Activated naive CD4-positive, alpha-beta T cell (primary cell): ENCODE measurements at regions not wholly inside any gene's neighbourhood (a gene's known extent, or its start where the extent isn't known, plus 50 kb on each side); places are given as distances from the start of the nearest gene placed in this dataset.

ENCODE experiments used
- DNase-seq, 4 experiments: peaks; one replicate each; lab custom pipeline; 2025; lab: John Stamatoyannopoulos, UW

- DNase-seq: no peak
Observed at GRCh38 chr9:1490341-1491232, 440.4 kb downstream of the DMRT2 start.

DNA sequence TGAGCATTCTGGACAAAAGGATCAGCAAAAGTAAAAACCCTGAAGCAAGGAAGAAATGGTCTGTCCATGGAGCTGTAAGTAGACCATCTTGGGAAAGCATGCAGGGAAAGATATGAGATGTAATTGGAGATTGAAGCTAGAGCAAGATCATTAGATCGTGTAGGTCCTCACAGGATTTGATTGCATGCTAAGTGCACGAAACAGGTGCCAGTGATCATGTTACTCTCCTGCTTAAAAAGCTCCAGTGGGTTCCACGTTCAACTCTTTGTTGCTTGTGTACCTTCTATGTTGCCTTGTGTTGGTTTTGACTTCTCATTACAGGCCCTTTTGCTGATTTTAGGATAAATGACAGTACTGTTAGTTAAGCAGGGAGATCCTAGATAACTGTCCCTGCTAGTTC, 442.0 kb downstream of the DMRT2 start:
- DNase-seq: no peak

GRCh38 chr9:1495282-1496030, 445.3 kb downstream of the DMRT2 start:
- DNase-seq: no peak

- DNase-seq: no peak
Observed at GRCh38 chr9:1505489-1505888, 455.3 kb downstream of the DMRT2 start.

DNA sequence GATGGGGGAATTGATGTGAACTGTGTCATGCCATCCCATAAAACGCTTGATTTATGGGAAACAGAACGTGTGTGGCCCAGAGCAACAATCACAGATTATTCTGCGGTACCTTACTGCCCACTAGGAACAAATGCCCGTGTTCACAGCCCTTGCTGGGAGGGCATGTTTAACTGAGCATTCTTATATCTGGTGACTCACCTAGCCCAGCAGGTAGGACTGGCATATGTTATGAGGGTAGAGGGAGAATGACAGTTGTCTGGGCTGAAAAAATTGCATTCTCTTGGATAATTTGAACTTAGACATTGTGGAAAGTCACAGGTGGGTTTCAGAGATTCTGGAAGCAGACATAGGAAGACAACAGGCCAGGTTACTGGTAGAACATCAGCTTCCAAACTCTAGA, 460.6 kb downstream of the DMRT2 start:
- DNase-seq: no peak

DNA sequence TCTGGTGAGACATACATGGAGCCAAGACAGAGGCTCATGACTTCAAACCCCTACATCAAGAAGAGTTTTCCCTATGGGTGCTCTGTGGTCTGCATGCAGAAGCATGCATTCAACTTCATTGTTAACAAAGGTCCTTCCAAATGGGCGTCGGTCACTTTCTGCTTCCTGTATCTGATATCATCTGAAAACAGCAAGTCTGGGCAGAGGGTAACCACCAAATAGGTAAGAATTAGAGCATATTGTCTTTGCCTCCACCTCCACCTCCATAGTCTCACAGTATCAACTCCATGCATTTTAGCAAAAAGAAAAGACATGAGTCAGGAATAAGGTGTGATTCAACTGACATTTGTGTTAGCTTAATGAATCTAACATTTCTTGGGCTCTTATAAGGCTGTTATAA, 462.9 kb downstream of the DMRT2 start:
- no peak for DNase-seq

- no peak for DNase-seq
Observed at GRCh38 chr9:1514250-1514649, 464.1 kb downstream of the DMRT2 start.

- no peak for DNase-seq
Observed at GRCh38 chr9:1514776-1515363, 464.7 kb downstream of the DMRT2 start.

DNA sequence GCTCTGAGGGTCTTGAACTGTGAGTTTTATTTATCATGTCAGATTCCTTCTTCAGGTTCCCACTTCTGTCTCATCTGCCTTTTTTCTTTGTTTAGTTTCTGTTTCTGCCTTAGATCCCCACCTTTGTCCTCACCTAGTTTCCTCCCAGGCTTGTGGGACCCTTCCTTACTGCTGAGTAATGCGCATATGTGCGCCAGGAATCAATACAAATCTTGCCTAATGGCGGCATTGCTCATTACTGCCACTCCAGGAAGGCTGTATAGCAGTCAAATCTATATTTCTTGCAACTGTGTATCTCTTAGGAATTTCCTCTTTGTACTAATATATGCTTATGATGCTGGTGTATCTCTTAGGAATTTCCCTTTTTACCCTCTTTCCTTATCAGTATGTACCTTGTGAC, 465.4 kb downstream of the DMRT2 start:
- no peak for DNase-seq

GRCh38 chr9:1521547-1521946, 471.4 kb downstream of the DMRT2 start:
- DNase-seq: no peak

DNA sequence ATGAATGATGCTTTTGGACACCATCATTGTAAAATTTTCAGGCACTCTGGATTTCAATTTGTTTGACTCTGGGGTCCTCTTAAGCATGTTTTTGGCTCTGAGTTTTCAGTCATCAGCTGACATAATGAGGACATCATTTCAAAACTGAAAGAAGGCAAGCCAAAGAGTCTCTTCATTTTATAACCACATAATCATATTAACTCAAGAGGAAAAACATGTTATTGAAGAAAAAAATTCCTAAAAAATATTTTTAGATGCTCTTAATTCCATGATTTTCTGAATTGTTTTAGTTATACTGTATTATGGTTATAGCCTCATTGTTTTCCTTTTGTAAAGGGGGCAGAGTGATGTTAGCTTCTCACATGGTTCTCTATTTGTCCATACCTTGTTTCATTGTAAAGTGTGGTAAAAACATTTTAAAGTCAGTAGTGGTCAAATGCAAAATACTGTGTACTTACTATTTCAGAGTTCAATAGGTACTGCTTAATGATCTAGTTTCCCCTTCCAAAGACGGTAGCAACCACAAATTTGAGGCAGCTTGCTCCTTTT, 472.1 kb downstream of the DMRT2 start:
- no peak for DNase-seq

DNA sequence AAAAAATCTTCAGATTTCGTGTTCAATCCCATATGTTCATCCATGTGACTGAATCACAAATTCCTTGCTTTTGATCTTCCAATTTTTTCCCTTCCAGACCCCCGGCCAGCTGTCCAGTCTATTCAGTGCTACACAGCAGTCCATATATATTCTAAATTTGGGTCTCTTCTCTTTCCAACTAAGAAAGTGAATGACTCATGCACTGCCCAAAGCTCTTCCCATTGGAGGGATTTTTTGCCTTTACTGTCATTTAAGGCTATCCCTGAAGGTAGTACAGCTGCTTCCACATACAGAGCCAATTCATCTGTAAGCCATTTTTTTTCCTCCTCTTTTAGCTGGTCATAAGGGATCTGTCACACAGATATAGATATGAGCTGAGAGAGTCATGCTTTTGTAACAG, 478.3 kb downstream of the DMRT2 start:
- no peak for DNase-seq

- no peak for DNase-seq
Observed at GRCh38 chr9:1530696-1531095, 480.5 kb downstream of the DMRT2 start.

- DNase-seq: no peak
Observed at GRCh38 chr9:1531424-1531823, 481.3 kb downstream of the DMRT2 start.

GRCh38 chr9:1532171-1532570, 482.0 kb downstream of the DMRT2 start:
- no peak for DNase-seq

DNA sequence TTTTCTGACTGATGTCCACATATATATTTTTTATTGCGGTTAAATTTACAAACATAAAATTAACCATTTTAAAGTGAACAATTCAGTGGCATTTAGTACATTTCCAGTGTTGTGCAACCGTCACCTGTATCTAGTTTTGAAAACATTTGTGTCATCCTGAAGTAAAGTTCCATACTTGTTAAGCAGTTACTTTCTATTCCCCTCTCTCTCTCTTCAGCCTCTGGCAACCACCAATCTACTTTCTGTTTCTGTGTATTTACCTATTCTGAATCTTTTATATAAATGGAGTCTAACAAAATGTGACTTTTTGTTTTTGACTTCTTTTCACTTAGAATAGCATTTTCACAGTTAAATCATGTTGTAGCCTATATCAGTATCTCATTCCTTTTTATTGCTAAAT, 480.1 kb upstream of the SMARCA2 start:
- DNase-seq: no peak

DNA sequence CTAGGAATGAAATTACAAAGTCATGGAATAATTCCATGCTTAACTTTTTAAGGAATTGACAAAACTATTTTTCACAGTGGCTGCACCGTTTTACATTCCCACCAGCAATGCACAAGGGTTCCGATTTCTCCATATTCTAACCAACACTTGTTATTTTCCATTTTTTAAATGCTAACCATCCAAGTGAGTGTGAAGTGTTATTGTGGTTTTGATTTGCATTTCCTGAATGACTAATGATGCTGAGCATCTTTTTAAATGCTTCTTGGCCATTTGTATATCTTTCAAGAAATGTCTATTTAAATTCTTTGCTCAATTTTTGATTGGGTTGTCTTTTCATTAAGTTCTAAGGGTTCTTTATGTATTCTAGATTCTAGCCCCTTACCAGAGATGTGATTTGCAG, 479.5 kb upstream of the SMARCA2 start:
- DNase-seq: no peak

DNA sequence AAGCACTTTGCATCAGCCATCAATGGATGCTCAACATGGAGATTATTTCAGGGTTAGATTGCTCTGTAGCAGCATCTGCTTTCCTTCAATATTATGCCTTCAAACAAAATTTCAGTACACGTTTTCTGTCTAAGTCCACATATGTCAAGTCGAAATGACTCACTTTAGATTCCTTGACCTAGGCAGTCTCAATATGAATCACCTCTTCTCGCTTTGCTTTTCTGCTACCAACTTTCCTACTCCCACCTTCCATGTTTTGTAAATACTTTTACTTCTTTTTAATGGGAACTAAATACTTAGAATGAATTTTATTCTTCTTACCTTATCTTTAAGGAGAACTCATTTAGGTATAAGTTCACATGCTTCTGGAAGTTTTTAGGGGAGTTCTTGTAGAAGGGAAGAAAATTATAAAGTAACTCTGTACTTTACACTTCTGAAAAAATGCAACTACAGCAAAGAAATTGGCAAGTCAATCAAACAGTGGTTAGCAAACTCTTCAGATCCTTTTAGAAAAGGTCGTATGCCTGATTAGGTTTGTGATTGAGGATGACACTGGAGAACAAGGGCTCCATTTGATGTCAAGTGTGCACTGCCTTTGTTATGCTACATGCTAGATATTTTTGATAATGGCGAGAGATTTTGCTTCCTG, 478.5 kb upstream of the SMARCA2 start:
- no peak for DNase-seq

DNA sequence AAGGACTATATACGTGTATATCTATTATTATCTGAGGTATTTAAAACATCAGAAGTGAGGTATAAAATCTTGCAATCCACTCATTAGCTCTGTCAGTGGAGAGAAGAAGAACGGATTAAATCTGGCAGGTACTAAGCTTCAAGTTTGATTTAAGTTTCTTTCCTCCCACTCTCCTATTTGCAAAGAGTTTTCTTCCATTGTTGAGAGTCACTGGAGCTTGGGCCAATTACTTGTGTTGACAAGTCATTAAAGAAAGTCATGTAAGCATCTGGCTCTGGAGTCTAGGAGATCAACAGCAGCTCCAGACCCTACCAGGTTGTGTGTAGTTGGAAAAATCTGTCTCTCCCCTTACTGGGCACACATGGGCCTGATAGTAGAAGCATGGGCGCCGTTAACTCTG, 476.8 kb upstream of the SMARCA2 start:
- DNase-seq: no peak

GRCh38 chr9:1539216-1539615, 475.9 kb upstream of the SMARCA2 start:
- no peak for DNase-seq

DNA sequence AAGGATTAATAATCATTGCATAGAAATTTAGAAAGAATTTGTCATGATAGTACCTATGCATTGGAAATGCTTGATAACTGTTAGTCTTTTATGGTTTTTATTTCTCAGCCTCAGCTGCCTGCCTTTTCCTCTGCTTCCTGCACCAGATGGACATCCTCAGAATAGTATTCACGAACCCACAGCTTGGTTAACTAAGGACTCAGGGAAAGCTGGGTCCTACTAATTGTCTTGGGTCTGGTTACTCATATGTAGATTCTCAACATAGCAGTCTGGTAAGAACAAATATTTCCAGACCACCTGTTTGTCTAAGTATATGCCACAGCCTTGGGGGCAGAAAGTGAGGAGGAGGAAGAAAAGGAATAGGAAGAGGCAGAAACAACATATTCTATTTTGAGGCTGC, 464.5 kb upstream of the SMARCA2 start:
- DNase-seq: no peak
